BE2C (cell line): ENCODE measurements at regions not wholly inside any gene's neighbourhood (a gene's known extent, or its start where the extent isn't known, plus 50 kb on each side); places are given as distances from the start of the nearest gene placed in this dataset.

Experiments
- DNase-seq: peaks from one replicate; pipeline ENCODE4 v3.0.0-alpha.2; 2020
- H3K27me3 ChIP-seq: fragments of 250-450 bp; sonication (Bioruptor Pico); 2 replicates; pipeline ENCODE4 v1.5.1; 2020; ENCODE audit warnings: mild to moderate bottlenecking
- H3K36me3 ChIP-seq: fragments of 250-450 bp; sonication (Bioruptor Pico); 2 replicates; pipeline ENCODE4 v1.5.1; 2020; ENCODE audit warnings: mild to moderate bottlenecking
- H3K4me1 ChIP-seq: fragments of 250-450 bp; sonication (Bioruptor Pico); 2 replicates; pipeline ENCODE4 v1.5.1; 2020
- H3K4me3 ChIP-seq: 2 replicates; pipeline ENCODE4 v1.5.1; 2011; ENCODE audit warnings: low read depth, low read length
- H3K9me3 ChIP-seq: fragments of 250-450 bp; sonication (Bioruptor Pico); 2 replicates; pipeline ENCODE4 v1.5.1; 2020
- CTCF ChIP-seq: IDR thresholded peaks from 2 replicates; pipeline ENCODE4 v1.5.1; 2012; ENCODE audit warnings: mild to moderate bottlenecking, low read depth, low read length

- peaks cover 4% of the 10 kb centered on the region for H3K27me3 ChIP-seq
- no peak for TF ChIP-seq CTCF
- no peak overlapping the region for H3K4me3 ChIP-seq
- H3K9me3 ChIP-seq: no peaks in the 10 kb centered on the region
- H3K4me1 ChIP-seq: no peaks in the 10 kb centered on the region
- H3K36me3 ChIP-seq: no peaks in the 10 kb centered on the region
- no peak for DNase-seq
These were observed 228.6 kb upstream of the ARRDC3 start for GRCh38 chr5:91611746-91612145.

GRCh38 chr5:91607675-91608074 lies 224.6 kb upstream of the ARRDC3 start:
- no peak for DNase-seq

GRCh38 chr5:91599863-91600262 lies 216.7 kb upstream of the ARRDC3 start:
- peaks cover 15% of the 10 kb centered on the region for H3K27me3 ChIP-seq
- no peaks in the 10 kb centered on the region for H3K4me1 ChIP-seq
- DNase-seq: no peak
- H3K4me3 ChIP-seq: no peak overlapping the region
- H3K36me3 ChIP-seq: no peaks in the 10 kb centered on the region
- TF ChIP-seq CTCF: no peak
- no peaks in the 10 kb centered on the region for H3K9me3 ChIP-seq

More at GRCh38 chr5:91607675-91608074, 224.6 kb upstream of the ARRDC3 start:
- Histone ChIP-seq H3K4me3 (no peak overlapping the region), H3K36me3 (no peaks in the 10 kb centered on the region), H3K9me3 (no peaks in the 10 kb centered on the region), H3K27me3 (peaks cover 9% of the 10 kb centered on the region), H3K4me1 (no peaks in the 10 kb centered on the region)
- no peak for TF ChIP-seq CTCF

- no peak for TF ChIP-seq CTCF
- DNase-seq: peak; percentile 20
- no peaks in the 10 kb centered on the region for H3K4me1 ChIP-seq
- no peaks in the 10 kb centered on the region for H3K9me3 ChIP-seq
- no peaks in the 10 kb centered on the region for H3K36me3 ChIP-seq
- H3K27me3 ChIP-seq: peaks cover 15% of the 10 kb centered on the region
- no peak overlapping the region for H3K4me3 ChIP-seq
These were observed 215.1 kb upstream of the ARRDC3 start for GRCh38 chr5:91598216-91598615.

GRCh38 chr5:91595424-91595823 lies 212.3 kb upstream of the ARRDC3 start:
- no peaks in the 10 kb centered on the region for H3K9me3 ChIP-seq
- DNase-seq: no peak
- peaks cover 14% of the 10 kb centered on the region for H3K27me3 ChIP-seq
- TF ChIP-seq CTCF: no peak
- no peak overlapping the region for H3K4me3 ChIP-seq
- no peaks in the 10 kb centered on the region for H3K36me3 ChIP-seq
- H3K4me1 ChIP-seq: no peaks in the 10 kb centered on the region

- Histone ChIP-seq H3K36me3 (no peaks in the 10 kb centered on the region), H3K27me3 (no peaks in the 10 kb centered on the region), H3K4me3 (no peak overlapping the region), H3K9me3 (no peaks in the 10 kb centered on the region), H3K4me1 (no peaks in the 10 kb centered on the region)
- no peak for TF ChIP-seq CTCF
- DNase-seq: no peak
These were observed 208.0 kb upstream of the ARRDC3 start for GRCh38 chr5:91591076-91591475.
